ENCODE measurements at regions not wholly inside any gene's neighbourhood (a gene's known extent, or its start where the extent isn't known, plus 50 kb on each side); places are given as distances from the start of the nearest gene placed in this dataset.

GRCh38 chr6:126747728-126748540 is 370.5 kb upstream of the RSPO3 start:
- H3K36me3 ChIP-seq (ENCODE audit: insufficient read depth, low read length) = no peaks in the 10 kb centered on the region
- 96% methylated on average over 3 of the region's 4 CpGs for WGBS
- H3K27ac ChIP-seq (ENCODE audit: low read depth, low read length) = no peak overlapping the region
- H3K9me3 ChIP-seq (ENCODE audit: insufficient read depth, low read depth, low read length) = peaks cover 17% of the 10 kb centered on the region
- no peaks in the 10 kb centered on the region for H3K4me1 ChIP-seq (ENCODE audit: insufficient read depth, low read length)
- no peak overlapping the region for H3K9ac ChIP-seq (ENCODE audit: low read depth, low read length)
- no peak overlapping the region for H3K4me3 ChIP-seq (ENCODE audit: low read length)
- H3K27me3 ChIP-seq (ENCODE audit: insufficient read depth, low read length) = no peaks in the 10 kb centered on the region

GRCh38 chr6:126753606-126754005 is 364.9 kb upstream of the RSPO3 start:
- Histone ChIP-seq H3K9me3 (ENCODE audit: insufficient read depth, low read depth, low read length) (peaks cover 10% of the 10 kb centered on the region; the same call in 1 of the 2 replicates), H3K36me3 (ENCODE audit: insufficient read depth, low read length) (no peaks in the 10 kb centered on the region), H3K27me3 (ENCODE audit: insufficient read depth, low read length) (no peaks in the 10 kb centered on the region), H3K4me1 (ENCODE audit: insufficient read depth, low read length) (no peaks in the 10 kb centered on the region), H3K4me3 (ENCODE audit: low read length) (no peak overlapping the region), H3K27ac (ENCODE audit: low read depth, low read length) (no peak overlapping the region), H3K9ac (ENCODE audit: low read depth, low read length) (no peak overlapping the region)
- WGBS = 95% methylated on average over 1 of the region's 1 CpG

DNA sequence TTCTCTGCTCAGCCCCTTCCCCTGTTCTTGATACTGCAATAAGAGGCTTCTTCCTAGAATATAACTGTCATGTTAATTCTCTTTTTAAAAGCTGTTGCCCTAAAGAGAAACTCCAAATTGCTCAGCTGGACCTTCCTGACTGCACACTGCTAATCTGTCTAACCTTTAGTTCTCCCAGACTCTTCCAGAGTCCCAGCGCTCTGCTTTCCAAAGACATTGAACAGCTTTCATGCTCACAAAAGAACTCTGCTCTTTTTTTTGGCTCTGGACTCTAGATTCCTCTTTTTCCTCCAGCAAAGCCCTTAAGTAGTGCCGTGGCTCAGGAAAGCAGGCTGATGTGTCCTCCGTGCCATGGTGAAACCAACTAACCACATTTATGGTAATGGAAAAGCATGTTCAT is 356.6 kb upstream of the RSPO3 start:
- 91% methylated on average over 3 of the region's 3 CpGs for WGBS
- H3K27ac ChIP-seq (ENCODE audit: low read depth, low read length) = no peak overlapping the region
- H3K9me3 ChIP-seq (ENCODE audit: insufficient read depth, low read depth, low read length) = no peaks in the 10 kb centered on the region
- no peaks in the 10 kb centered on the region for H3K4me1 ChIP-seq (ENCODE audit: insufficient read depth, low read length)
- H3K36me3 ChIP-seq (ENCODE audit: insufficient read depth, low read length) = no peaks in the 10 kb centered on the region
- H3K27me3 ChIP-seq (ENCODE audit: insufficient read depth, low read length) = no peaks in the 10 kb centered on the region
- no peak overlapping the region for H3K4me3 ChIP-seq (ENCODE audit: low read length)
- H3K9ac ChIP-seq (ENCODE audit: low read depth, low read length) = no peak overlapping the region

DNA sequence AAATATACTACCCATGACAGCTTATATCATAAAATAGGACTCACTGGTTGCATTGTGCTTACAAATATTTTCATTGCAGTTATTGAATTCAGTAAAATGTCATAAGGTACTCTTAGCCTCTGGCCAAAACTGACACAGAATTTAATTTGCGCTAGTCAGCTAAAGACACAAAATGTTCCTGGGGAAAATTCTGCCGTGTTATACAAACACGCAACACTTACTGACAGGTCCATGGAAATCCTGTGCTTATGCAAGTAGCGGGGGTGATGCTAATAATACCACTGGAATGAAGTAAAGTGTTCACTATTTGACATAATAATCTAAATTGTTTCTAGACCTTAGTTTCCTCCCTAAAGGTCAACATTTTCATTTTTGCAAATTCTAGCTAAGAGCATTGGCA is 354.4 kb upstream of the RSPO3 start:
- WGBS = 96% methylated on average over 3 of the region's 4 CpGs
- Histone ChIP-seq H3K9ac (ENCODE audit: low read depth, low read length) (no peak overlapping the region), H3K4me1 (ENCODE audit: insufficient read depth, low read length) (peaks cover 5% of the 10 kb centered on the region), H3K4me3 (ENCODE audit: low read length) (no peak overlapping the region), H3K36me3 (ENCODE audit: insufficient read depth, low read length) (no peaks in the 10 kb centered on the region), H3K27ac (ENCODE audit: low read depth, low read length) (no peak overlapping the region), H3K27me3 (ENCODE audit: insufficient read depth, low read length) (no peaks in the 10 kb centered on the region), H3K9me3 (ENCODE audit: insufficient read depth, low read depth, low read length) (no peaks in the 10 kb centered on the region)

DNA sequence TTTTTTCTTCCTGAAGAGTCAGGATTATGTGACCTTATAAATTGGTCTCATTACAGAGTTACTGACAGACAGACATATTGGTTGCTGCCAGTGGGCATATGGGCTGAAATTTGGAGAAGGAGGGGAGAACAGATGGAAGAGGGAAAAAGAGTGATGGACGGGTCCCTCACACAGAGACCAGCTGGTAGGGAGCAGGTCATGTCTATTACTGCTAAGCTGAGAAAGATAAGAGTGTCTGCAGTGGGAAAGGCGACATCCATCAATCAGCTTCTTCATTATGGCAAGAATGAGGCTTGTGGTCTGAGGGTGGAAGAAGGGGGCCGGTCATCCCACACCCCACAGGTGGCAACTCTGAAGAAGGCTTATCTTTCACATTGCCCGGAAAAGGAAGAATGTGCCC is 353.8 kb upstream of the RSPO3 start:
- Histone ChIP-seq H3K27me3 (ENCODE audit: insufficient read depth, low read length) (no peaks in the 10 kb centered on the region), H3K9me3 (ENCODE audit: insufficient read depth, low read depth, low read length) (no peaks in the 10 kb centered on the region), H3K4me3 (ENCODE audit: low read length) (no peak overlapping the region), H3K4me1 (ENCODE audit: insufficient read depth, low read length) (peaks cover 5% of the 10 kb centered on the region), H3K36me3 (ENCODE audit: insufficient read depth, low read length) (no peaks in the 10 kb centered on the region), H3K9ac (ENCODE audit: low read depth, low read length) (no peak overlapping the region), H3K27ac (ENCODE audit: low read depth, low read length) (no peak overlapping the region)
- WGBS = 83% methylated on average over 4 of the region's 4 CpGs

DNA sequence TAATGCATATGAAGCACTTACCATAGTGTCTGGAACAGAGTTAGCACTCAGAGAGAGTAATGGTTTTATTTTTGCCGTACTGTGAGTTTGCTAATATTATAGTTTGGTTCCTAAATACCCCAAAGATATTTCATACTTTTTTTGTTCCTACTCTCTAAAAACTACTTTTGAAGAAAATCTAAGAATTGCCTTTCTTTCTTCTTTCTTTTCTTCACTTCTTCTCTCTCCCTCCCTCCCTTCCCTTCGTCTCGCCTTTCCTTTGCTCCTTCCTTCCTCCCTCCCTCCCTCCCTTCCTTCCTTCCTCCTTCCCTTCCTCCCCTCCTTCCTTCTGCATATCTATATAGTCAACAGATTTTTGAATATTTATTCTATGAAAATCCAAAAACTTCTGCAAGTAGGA is 351.7 kb upstream of the RSPO3 start:
- Histone ChIP-seq H3K9ac (ENCODE audit: low read depth, low read length) (no peak overlapping the region), H3K9me3 (ENCODE audit: insufficient read depth, low read depth, low read length) (no peaks in the 10 kb centered on the region), H3K4me3 (ENCODE audit: low read length) (no peak overlapping the region), H3K4me1 (ENCODE audit: insufficient read depth, low read length) (peaks cover 5% of the 10 kb centered on the region), H3K27ac (ENCODE audit: low read depth, low read length) (no peak overlapping the region), H3K27me3 (ENCODE audit: insufficient read depth, low read length) (no peaks in the 10 kb centered on the region), H3K36me3 (ENCODE audit: insufficient read depth, low read length) (no peaks in the 10 kb centered on the region)
- WGBS = 89% methylated on average over 2 of the region's 3 CpGs

DNA sequence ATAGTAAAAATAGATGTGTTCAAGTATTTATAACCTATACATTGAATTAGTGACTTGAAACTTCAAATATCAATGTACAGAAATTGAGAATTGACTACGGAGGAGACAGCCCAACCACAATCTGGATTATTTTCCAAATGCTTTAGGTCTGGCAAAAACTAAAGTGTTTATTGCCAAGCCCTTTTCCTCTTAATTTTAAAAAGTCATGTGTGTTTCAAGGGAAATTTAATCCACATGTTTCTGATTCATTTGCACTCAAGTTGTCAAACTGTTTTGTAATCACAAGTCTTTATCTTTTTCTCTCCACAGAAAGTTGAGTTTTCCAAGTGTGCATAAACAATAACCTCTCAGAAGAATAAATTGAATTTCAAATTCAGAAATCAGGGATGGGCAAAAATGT is 350.8 kb upstream of the RSPO3 start:
- WGBS = 100% methylated on average over 1 of the region's 1 CpG
- Histone ChIP-seq H3K4me3 (ENCODE audit: low read length) (no peak overlapping the region), H3K27ac (ENCODE audit: low read depth, low read length) (no peak overlapping the region)

DNA sequence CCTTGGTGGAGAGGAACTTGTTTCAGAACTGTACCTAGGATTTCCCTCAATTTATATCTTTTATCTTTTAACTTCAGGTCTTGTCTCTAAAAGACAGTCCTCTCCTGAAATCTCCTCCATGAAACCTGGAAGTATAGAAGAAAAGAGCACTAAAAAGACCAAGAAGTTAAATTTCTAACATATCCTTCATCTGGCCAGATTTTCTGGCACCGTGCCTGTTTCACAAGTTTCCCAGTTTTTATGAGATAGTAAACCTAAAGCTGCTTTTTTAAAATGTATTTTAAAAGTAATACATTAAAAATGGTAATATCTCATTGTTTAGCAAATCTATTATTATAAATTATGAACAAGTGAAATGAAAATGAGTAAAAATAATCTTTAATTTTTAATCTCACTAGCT is 348.3 kb upstream of the RSPO3 start:
- no peak overlapping the region for H3K9ac ChIP-seq (ENCODE audit: low read depth, low read length)
- no CpG with 5 or more reads among the region's 1 CpG for WGBS
- H3K4me3 ChIP-seq (ENCODE audit: low read length) = no peak overlapping the region
- no peaks in the 10 kb centered on the region for H3K36me3 ChIP-seq (ENCODE audit: insufficient read depth, low read length)
- no peaks in the 10 kb centered on the region for H3K9me3 ChIP-seq (ENCODE audit: insufficient read depth, low read depth, low read length)
- peaks cover 28% of the 10 kb centered on the region for H3K4me1 ChIP-seq (ENCODE audit: insufficient read depth, low read length)
- H3K27me3 ChIP-seq (ENCODE audit: insufficient read depth, low read length) = no peaks in the 10 kb centered on the region
- no peak overlapping the region for H3K27ac ChIP-seq (ENCODE audit: low read depth, low read length)

More for the DNA sequence above, 350.8 kb upstream of the RSPO3 start:
- no peaks in the 10 kb centered on the region for H3K36me3 ChIP-seq (ENCODE audit: insufficient read depth, low read length)
- H3K4me1 ChIP-seq (ENCODE audit: insufficient read depth, low read length) = peaks cover 6% of the 10 kb centered on the region
- H3K27me3 ChIP-seq (ENCODE audit: insufficient read depth, low read length) = no peaks in the 10 kb centered on the region
- H3K9me3 ChIP-seq (ENCODE audit: insufficient read depth, low read depth, low read length) = no peaks in the 10 kb centered on the region
- no peak overlapping the region for H3K9ac ChIP-seq (ENCODE audit: low read depth, low read length)

GRCh38 chr6:126773112-126773805 is 345.2 kb upstream of the RSPO3 start:
- Histone ChIP-seq H3K27me3 (ENCODE audit: insufficient read depth, low read length) (no peaks in the 10 kb centered on the region), H3K36me3 (ENCODE audit: insufficient read depth, low read length) (no peaks in the 10 kb centered on the region), H3K9ac (ENCODE audit: low read depth, low read length) (no peak overlapping the region; the same call in 1 of the 2 replicates), H3K27ac (ENCODE audit: low read depth, low read length) (no peak overlapping the region), H3K4me3 (ENCODE audit: low read length) (no peak overlapping the region), H3K9me3 (ENCODE audit: insufficient read depth, low read depth, low read length) (no peaks in the 10 kb centered on the region), H3K4me1 (ENCODE audit: insufficient read depth, low read length) (peaks cover 28% of the 10 kb centered on the region)
- WGBS = 69% methylated on average over 6 of the region's 9 CpGs

- H3K4me3 ChIP-seq (ENCODE audit: low read length) = no peak overlapping the region
- H3K9ac ChIP-seq (ENCODE audit: low read depth, low read length) = no peak overlapping the region
- H3K27me3 ChIP-seq (ENCODE audit: insufficient read depth, low read length) = no peaks in the 10 kb centered on the region
- 0 out of 2 replicates have a peak, but pooled peaks cover 7% of the 10 kb centered on the region for H3K4me1 ChIP-seq (ENCODE audit: insufficient read depth, low read length)
- 93% methylated on average over 3 of the region's 3 CpGs for WGBS
- H3K9me3 ChIP-seq (ENCODE audit: insufficient read depth, low read depth, low read length) = no peaks in the 10 kb centered on the region
- H3K27ac ChIP-seq (ENCODE audit: low read depth, low read length) = no peak overlapping the region
- no peaks in the 10 kb centered on the region for H3K36me3 ChIP-seq (ENCODE audit: insufficient read depth, low read length)
Observed at GRCh38 chr6:126779331-126779730, 339.1 kb upstream of the RSPO3 start.

DNA sequence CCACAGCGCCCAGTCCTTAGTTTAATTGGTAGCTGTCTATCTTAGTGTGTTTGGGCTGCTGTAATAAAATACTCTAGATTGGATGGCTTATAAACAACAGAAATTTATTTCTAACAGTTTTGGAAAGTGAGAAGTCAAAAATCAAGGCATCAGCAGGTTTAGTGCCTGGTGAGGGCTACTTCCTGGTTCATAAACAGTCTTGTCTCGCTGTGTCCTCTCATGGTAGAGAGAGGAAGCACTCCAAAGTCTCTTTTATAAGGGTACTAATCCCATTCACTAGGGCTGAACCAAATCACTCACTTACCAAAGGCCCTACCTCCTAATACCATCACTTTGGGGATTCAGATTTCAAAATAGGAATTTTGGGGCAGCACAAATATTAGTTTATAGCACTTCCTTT is 336.9 kb upstream of the RSPO3 start:
- Histone ChIP-seq H3K9me3 (ENCODE audit: insufficient read depth, low read depth, low read length) (no peaks in the 10 kb centered on the region), H3K36me3 (ENCODE audit: insufficient read depth, low read length) (no peaks in the 10 kb centered on the region), H3K27me3 (ENCODE audit: insufficient read depth, low read length) (no peaks in the 10 kb centered on the region), H3K9ac (ENCODE audit: low read depth, low read length) (no peak overlapping the region), H3K4me3 (ENCODE audit: low read length) (no peak overlapping the region), H3K27ac (ENCODE audit: low read depth, low read length) (no peak overlapping the region), H3K4me1 (ENCODE audit: insufficient read depth, low read length) (no peaks in the 10 kb centered on the region)
- 93% methylated on average over 2 of the region's 2 CpGs for whole genome bisulfite sequencing

Measured in HUES64 (cell line).